HG02840 (cell line): ENCODE measurements at regions not wholly inside any gene's neighbourhood (a gene's known extent, or its start where the extent isn't known, plus 50 kb on each side); places are given as distances from the start of the nearest gene placed in this dataset.

Experiments used
- ATAC-seq: cut with Tn5 transposase; IDR thresholded peaks from one replicate; pipeline ENCODE4 v1.9.1; 2021; ENCODE audit warnings: mild to moderate bottlenecking, moderate library complexity, moderate number of reproducible peaks; ENCODE audit not compliant: unreplicated experiment, low FRiP score

DNA sequence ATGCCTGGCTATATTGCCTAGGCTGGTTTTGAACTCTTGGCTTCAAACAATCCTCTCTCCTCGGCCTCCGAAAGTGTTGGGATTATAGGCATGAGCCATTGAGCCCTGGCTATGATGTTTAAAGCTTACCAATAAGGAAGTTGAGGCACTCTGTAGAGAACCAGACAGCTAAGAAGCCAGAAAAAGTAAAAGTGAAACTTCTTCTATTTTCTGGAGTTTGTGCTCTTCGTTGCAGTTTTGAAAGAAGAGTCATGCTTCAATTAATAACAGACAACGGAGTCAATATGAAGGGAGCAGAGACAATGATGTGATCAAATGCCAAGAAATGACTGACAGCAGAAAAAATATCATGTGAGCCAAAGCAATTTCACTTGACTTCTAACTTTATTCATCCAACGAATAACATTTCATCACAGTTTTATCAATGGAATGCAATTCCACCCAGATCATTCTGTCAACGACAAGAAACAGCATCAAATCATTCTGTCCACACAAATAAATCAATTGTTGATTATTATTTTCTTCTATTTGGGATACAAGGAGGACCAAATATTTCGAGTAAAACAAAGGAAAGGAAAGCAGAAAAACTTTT, 175.5 kb upstream of the CELF4 start:
- no peak for ATAC-seq

GRCh38 chr18:37734406-37734805, 168.8 kb upstream of the CELF4 start:
- ATAC-seq, result no peak

- ATAC-seq, result no peak
These were observed 164.1 kb upstream of the CELF4 start for GRCh38 chr18:37729716-37730115.

- ATAC-seq, result no peak
These were observed 158.6 kb upstream of the CELF4 start for GRCh38 chr18:37724206-37724605.

DNA sequence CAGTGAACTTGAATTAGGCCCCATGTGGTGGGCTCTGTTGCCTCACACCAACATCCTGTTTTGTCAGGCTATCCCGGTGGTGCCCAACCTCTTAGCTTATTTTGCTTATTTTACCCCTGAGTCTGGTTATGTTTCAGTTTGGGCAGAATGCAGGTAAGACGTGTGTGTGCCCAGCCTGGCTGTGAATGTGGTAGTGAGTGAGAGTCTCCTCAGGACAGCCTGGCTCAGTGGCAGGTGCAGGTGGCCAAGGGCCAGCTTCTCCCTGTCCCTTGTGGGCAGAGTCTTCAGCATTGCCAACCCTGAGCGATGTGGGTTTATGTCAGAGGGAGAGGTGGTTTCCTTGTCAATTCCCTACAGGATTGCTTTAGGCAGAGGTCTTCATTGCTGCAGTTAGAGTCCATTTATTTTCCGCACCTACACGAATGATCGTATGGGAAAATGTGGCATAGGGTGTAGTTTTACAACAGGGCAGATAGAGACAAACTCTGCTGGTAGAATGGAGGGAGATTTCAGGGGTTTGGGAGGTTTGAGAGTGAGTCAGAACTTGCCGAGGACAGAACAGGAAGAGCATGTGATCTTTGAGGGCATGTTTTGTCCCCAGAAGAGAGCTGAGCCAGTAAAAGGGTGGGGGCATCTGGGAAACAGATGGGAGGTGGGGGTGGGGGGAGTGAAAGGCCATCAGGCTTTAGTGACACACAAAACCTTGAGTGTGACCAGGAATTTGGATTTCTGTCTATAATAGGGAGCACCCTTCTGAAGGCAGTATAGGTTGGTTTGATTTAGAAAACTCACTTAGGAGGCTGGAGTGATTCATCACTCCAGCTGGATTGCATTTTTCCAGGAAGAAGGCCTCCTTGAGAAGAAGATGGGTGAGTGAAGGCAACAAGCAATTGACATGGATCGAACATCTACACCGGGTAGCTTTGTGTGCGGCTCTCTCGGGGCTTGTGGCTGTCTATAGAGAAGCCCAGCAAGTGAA, 156.2 kb upstream of the CELF4 start:
- ATAC-seq, result no peak

GRCh38 chr18:37720663-37721062, 155.1 kb upstream of the CELF4 start:
- no peak for ATAC-seq

DNA sequence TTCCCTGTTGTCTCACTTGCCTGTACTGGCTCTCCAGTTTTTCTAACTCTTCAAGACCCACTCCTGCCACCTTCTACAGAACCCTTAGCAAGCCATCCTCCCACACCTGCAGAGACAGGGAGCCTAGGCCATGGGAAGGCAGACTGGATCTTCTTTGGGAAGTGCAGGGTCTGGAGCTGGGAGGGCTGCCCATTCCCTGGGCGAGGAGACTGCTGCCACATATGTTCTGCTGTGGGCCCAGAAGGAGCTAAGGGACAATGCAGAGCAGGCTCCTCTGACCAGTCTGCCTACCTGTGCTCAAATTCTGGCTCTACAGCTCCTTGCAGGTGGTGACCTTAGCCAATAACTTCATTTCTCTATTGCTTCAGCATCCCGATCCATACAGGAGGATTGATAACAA, 152.1 kb upstream of the CELF4 start:
- no peak for ATAC-seq

GRCh38 chr18:37717098-37717497, 151.5 kb upstream of the CELF4 start:
- ATAC-seq, result no peak

DNA sequence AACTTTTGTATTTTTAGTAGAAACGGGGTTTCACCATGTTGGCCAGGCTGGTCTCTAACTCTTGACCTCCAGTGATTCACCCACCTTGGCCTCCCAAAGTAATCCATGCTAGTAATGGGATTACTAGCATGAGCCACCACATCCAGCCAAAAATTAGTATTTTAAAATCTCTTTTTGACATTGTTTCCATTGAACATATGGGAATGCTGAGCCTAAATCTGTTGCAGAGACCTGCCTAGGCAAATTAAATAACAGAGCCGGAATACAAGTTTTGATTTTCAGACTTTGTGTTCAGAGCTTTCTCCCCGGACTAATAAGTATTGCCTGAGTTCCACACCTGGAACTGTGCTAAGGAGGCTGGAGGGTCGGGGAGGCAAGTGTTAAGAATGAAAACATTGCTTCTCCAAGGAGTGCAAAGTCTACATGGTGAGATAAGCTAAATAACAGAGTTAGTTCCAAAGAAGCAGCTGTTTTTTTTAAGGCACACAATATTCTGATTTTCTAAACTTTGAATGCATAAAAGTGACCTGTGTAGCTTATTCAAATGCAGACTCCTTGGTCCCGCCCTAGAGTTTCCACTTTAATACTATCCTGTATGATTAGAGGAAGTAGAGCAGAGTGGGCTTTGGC, 150.6 kb upstream of the CELF4 start:
- ATAC-seq, result no peak

- no peak for ATAC-seq
These were observed 149.1 kb upstream of the CELF4 start for GRCh38 chr18:37714691-37715090.

- ATAC-seq, result no peak
These were observed 147.2 kb upstream of the CELF4 start for GRCh38 chr18:37712776-37713175.

DNA sequence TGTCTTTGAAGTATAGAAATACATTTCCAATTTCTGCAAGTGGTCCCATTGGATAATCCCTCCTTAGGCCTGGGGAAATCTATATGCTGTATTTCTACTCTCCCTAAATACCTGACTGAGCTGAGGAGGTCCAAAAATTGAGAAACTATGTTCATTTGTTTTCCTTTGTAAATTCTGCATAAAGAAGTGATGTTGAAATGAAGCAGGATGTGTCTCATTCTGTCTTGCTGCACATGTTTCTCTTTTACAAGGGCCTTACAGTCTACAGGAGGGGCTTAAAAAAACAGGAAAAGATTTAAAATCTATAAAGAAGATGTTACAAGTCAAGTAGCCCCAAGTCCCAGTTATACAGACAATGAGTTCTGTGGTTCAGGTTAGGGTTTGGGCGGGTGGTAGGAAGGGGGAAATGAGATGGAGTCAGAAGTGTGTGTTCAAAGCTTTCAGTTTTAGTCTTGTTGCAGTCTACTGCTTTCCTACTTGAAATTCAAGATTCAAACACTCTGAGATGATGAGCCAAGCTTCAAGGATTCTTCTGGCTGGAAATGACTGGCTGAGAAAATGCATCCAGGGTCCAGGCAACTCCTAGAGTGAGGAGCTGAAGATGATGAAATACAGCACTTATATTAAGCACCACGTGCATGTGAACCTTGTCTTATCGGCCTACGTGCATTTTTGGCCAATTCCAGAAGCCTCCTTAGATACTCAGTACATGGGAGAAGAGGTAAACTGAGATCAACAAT, 146.3 kb upstream of the CELF4 start:
- ATAC-seq, result no peak

- ATAC-seq, result no peak
These were observed 145.1 kb upstream of the CELF4 start for GRCh38 chr18:37710726-37711125.

- no peak for ATAC-seq
These were observed 144.1 kb upstream of the CELF4 start for GRCh38 chr18:37709740-37710139.

DNA sequence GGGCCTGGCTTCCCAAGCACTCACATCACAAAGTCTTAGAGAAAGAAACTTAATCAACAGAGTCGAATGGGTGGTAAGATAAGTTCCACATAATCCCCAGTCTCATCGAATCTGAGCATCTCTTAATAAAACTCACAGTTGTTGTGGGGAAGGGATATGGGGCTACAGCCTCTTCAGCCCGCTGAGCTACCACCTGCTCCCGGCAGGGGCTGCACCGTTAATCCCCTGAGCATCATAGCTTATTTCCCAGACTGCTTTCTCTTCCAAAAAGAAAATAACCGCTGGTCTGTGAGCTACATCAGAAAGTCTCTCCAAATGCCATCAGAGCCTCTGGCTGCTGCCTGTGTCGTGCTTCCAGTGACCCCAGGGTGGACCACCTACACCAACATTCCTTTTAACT, 139.4 kb upstream of the CELF4 start:
- no peak for ATAC-seq

GRCh38 chr18:37702841-37703240, 137.2 kb upstream of the CELF4 start:
- ATAC-seq, result no peak

GRCh38 chr18:37701967-37702366, 136.4 kb upstream of the CELF4 start:
- ATAC-seq, result no peak

DNA sequence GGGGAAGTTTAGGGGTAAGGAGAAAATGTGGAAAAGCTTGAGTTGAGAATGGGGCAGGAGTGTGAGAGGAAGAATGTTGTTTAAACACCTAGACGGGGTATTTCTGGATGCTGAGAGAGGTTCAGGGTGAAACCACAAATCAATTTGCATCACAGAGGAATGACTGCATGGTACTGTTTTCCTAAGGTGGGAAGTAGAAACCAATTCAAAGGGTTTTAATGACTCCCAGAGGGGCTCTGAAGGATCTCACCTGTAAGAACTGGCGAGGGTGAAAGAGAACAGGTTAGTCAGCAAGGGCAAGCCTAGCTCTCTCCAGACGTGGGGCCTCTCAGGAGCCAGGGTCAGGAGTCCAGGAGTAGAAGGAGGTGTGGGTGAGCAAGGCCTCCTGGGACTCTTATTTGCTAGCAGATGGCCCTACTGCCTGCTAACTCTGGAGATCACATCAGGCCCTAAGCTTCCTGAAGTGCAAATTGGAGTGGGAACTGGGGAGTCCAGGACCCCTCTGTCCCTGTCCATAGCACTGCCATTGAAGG, 133.0 kb upstream of the CELF4 start:
- no peak for ATAC-seq

DNA sequence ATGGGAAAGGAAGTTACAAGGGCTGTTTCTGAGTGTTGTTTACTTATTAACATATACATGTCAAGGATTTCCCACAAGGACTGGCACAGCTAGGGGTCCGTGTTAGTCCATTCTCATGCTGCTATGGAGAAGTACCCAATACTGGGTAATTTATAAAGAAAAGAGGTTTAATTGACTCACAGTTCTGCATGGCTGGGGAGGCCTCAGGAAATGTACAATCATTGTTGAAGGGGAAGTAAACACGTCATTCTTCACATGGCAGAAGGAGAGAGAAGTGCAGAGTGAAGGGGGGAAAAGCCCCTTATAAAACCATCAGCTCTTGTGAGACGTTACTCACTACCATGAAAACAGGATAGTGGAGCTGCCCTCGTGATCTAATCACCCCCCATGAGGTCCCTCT, 128.9 kb upstream of the CELF4 start:
- ATAC-seq, result no peak

DNA sequence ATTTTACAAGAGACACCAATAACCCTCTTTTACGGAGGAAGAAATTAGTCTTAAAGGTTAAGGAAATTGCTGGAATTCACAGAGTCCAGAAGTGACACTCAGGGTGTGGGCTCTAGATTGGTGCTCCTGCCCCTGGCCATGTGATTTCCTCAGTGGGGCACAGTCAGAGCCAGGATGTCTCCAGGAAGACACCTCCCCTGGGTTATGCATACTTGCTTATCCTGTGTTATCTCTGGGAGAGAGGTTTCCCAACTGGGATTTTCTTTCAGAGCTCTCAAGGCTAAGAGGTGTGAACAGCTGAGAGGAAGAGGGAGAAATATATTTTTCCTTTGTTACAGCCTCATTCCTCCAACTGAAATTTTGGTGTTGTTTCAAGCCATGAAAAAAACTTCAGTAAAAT, 125.6 kb upstream of the CELF4 start:
- no peak for ATAC-seq

GRCh38 chr18:37689841-37690240, 124.2 kb upstream of the CELF4 start:
- no peak for ATAC-seq
